ENCODE measurements at regions not wholly inside any gene's neighbourhood (a gene's known extent, or its start where the extent isn't known, plus 50 kb on each side); places are given as distances from the start of the nearest gene placed in this dataset.

GRCh38 chr6:169935861-169936260 is 184.4 kb downstream of the ERMARD start:
- Mint-ChIP-seq H3K4me1 (ENCODE audit: low read depth, unreplicated experiment) (no peaks in the 10 kb centered on the region), H3K4me3 (ENCODE audit: low read depth, unreplicated experiment) (no peak overlapping the region), H3K27me3 (ENCODE audit: unreplicated experiment) (peaks cover 41% of the 10 kb centered on the region), H3K36me3 (ENCODE audit: insufficient read depth, unreplicated experiment) (no peaks in the 10 kb centered on the region), H3K27ac (ENCODE audit: unreplicated experiment) (no peak overlapping the region), H3K9me3 (ENCODE audit: low read depth, unreplicated experiment) (no peaks in the 10 kb centered on the region)
- no TSS peak for BruUV-seq (replicated peaks)
- intact Hi-C loops (cut with micrococcal nuclease; ENCODE audit: unreplicated experiment): no loop called here
- no peak for DNase-seq
- CTCF ChIA-PET: no interaction called here
- TF ChIP-seq, protein P1, sequence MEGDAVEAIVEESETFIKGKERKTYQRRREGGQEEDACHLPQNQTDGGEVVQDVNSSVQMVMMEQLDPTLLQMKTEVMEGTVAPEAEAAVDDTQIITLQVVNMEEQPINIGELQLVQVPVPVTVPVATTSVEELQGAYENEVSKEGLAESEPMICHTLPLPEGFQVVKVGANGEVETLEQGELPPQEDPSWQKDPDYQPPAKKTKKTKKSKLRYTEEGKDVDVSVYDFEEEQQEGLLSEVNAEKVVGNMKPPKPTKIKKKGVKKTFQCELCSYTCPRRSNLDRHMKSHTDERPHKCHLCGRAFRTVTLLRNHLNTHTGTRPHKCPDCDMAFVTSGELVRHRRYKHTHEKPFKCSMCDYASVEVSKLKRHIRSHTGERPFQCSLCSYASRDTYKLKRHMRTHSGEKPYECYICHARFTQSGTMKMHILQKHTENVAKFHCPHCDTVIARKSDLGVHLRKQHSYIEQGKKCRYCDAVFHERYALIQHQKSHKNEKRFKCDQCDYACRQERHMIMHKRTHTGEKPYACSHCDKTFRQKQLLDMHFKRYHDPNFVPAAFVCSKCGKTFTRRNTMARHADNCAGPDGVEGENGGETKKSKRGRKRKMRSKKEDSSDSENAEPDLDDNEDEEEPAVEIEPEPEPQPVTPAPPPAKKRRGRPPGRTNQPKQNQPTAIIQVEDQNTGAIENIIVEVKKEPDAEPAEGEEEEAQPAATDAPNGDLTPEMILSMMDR (IDR thresholded peaks at IDR 0.05; ENCODE audit: unreplicated experiment): no peak

GRCh38 chr6:169935348-169935718 is 183.9 kb downstream of the ERMARD start:
- no TSS peak for BruUV-seq (replicated peaks)
- TF ChIP-seq, protein P1 (IDR thresholded peaks at IDR 0.05; ENCODE audit: unreplicated experiment): no peak
- Mint-ChIP-seq H3K36me3 (ENCODE audit: insufficient read depth, unreplicated experiment) (no peaks in the 10 kb centered on the region), H3K27ac (ENCODE audit: unreplicated experiment) (no peak overlapping the region), H3K27me3 (ENCODE audit: unreplicated experiment) (peaks cover 41% of the 10 kb centered on the region), H3K4me1 (ENCODE audit: low read depth, unreplicated experiment) (no peaks in the 10 kb centered on the region), H3K9me3 (ENCODE audit: low read depth, unreplicated experiment) (no peaks in the 10 kb centered on the region), H3K4me3 (ENCODE audit: low read depth, unreplicated experiment) (no peak overlapping the region)
- intact Hi-C loops (cut with micrococcal nuclease; ENCODE audit: unreplicated experiment): no loop called here
- CTCF ChIA-PET: no interaction called here
- DNase-seq: no peak

- no peaks in the 10 kb centered on the region for H3K9me3 Mint-ChIP-seq (ENCODE audit: low read depth, unreplicated experiment)
- H3K36me3 Mint-ChIP-seq (ENCODE audit: insufficient read depth, unreplicated experiment): no peaks in the 10 kb centered on the region
Observed at GRCh38 chr6:169934699-169935347, 183.4 kb downstream of the ERMARD start.

GRCh38 chr6:169933839-169934698 is 182.6 kb downstream of the ERMARD start:
- BruUV-seq (replicated peaks): no TSS peak
- Mint-ChIP-seq H3K4me3 (ENCODE audit: low read depth, unreplicated experiment) (no peak overlapping the region), H3K27ac (ENCODE audit: unreplicated experiment) (no peak overlapping the region), H3K4me1 (ENCODE audit: low read depth, unreplicated experiment) (no peaks in the 10 kb centered on the region), H3K9me3 (ENCODE audit: low read depth, unreplicated experiment) (peaks cover under 1% of the 10 kb centered on the region), H3K27me3 (ENCODE audit: unreplicated experiment) (peaks cover 43% of the 10 kb centered on the region), H3K36me3 (ENCODE audit: insufficient read depth, unreplicated experiment) (no peaks in the 10 kb centered on the region)
- DNase-seq: no peak
- CTCF ChIA-PET: no interaction called here
- intact Hi-C loops (cut with micrococcal nuclease; ENCODE audit: unreplicated experiment): no loop called here
- TF ChIP-seq, protein P1 (IDR thresholded peaks at IDR 0.05; ENCODE audit: unreplicated experiment): no peak

More at GRCh38 chr6:169934699-169935347, 183.4 kb downstream of the ERMARD start:
- H3K4me3 Mint-ChIP-seq (ENCODE audit: low read depth, unreplicated experiment): no peak overlapping the region
- peaks cover 43% of the 10 kb centered on the region for H3K27me3 Mint-ChIP-seq (ENCODE audit: unreplicated experiment)
- intact Hi-C loops (cut with micrococcal nuclease; ENCODE audit: unreplicated experiment): no loop called here
- no peaks in the 10 kb centered on the region for H3K4me1 Mint-ChIP-seq (ENCODE audit: low read depth, unreplicated experiment)
- TF ChIP-seq, protein P1 (IDR thresholded peaks at IDR 0.05; ENCODE audit: unreplicated experiment): no peak
- no peak overlapping the region for H3K27ac Mint-ChIP-seq (ENCODE audit: unreplicated experiment)
- BruUV-seq (replicated peaks): no TSS peak
- CTCF ChIA-PET: no interaction called here
- DNase-seq: no peak
